DOHH2 (cell line): ENCODE measurements at regions not wholly inside any gene's neighbourhood (a gene's known extent, or its start where the extent isn't known, plus 50 kb on each side); places are given as distances from the start of the nearest gene placed in this dataset.

ENCODE experiments used
- H3F3A ChIP-seq: fragments of 200-600 bp; sonication (generic), shearing (Covaris generic); 2 replicates; pipeline ENCODE4 v1.6.0; 2016; ENCODE audit warnings: antibody characterized with exemption, mild to moderate bottlenecking; ENCODE audit not compliant: control insufficient read depth, insufficient read depth
- H3K27ac ChIP-seq: fragments of 200-600 bp; sonication (generic); 2 replicates; pipeline ENCODE4 v1.5.1; 2014; ENCODE audit warnings: low read depth, mild to moderate bottlenecking, low read length, moderate library complexity
- H3K27me3 ChIP-seq: fragments of 200-600 bp; sonication (generic); 2 replicates; pipeline ENCODE4 v1.6.1; 2014; ENCODE audit warnings: mild to moderate bottlenecking, low read length, mixed read lengths; ENCODE audit not compliant: control insufficient read depth
- H3K36me3 ChIP-seq: fragments of 200-600 bp; sonication (generic); 2 replicates; pipeline ENCODE4 v1.6.1; 2014; ENCODE audit warnings: mild to moderate bottlenecking, low read length, moderate library complexity, mixed read lengths; ENCODE audit not compliant: control insufficient read depth
- H3K4me1 ChIP-seq: fragments of 200-600 bp; sonication (generic); 2 replicates; pipeline ENCODE4 v1.6.1; 2014; ENCODE audit warnings: mild to moderate bottlenecking, low read length, mixed read lengths; ENCODE audit not compliant: control insufficient read depth
- H3K4me2 ChIP-seq: fragments of 200-600 bp; sonication (generic); 2 replicates; pipeline ENCODE4 v1.6.0; 2014; ENCODE audit warnings: mild to moderate bottlenecking, low read length, moderate library complexity
- H3K4me3 ChIP-seq: fragments of 200-600 bp; sonication (generic); 2 replicates; pipeline ENCODE4 v1.5.1; 2014; ENCODE audit warnings: mild to moderate bottlenecking, low read length, mixed read lengths
- H3K79me2 ChIP-seq: fragments of 200-600 bp; sonication (generic); 2 replicates; pipeline ENCODE4 v1.6.1; 2014; ENCODE audit warnings: mild to moderate bottlenecking, low read length, mixed read lengths; ENCODE audit not compliant: control insufficient read depth
- H3K9me2 ChIP-seq: fragments of 200-600 bp; sonication (generic); replicated peaks from 2 replicates; pipeline ENCODE4 v1.6.1; 2014; ENCODE audit warnings: mild to moderate bottlenecking, low read length, mixed read lengths; ENCODE audit not compliant: control insufficient read depth
- H3K9me3 ChIP-seq: fragments of 200-600 bp; sonication (generic); 2 replicates; pipeline ENCODE4 v1.6.1; 2014; ENCODE audit warnings: antibody characterized with exemption, low read length, mixed read lengths; ENCODE audit not compliant: control insufficient read depth, insufficient read depth
- H4K20me1 ChIP-seq: fragments of 200-600 bp; sonication (generic); 2 replicates; pipeline ENCODE4 v1.6.0; 2014; ENCODE audit warnings: low read depth, mild to moderate bottlenecking, antibody characterized with exemption, low read length, moderate library complexity; ENCODE audit not compliant: control insufficient read depth, insufficient read depth
- EZH2phosphoT487 ChIP-seq: fragments of 200-600 bp; sonication (generic); IDR thresholded peaks from 2 replicates; pipeline ENCODE4 v1.6.1; 2017; ENCODE audit warnings: borderline replicate concordance, mild to moderate bottlenecking, antibody characterized with exemption, low read length, moderate library complexity, mixed read lengths
- TF ChIP-seq, protein P1 (sequence below): fragments of 200-600 bp; sonication (generic); IDR thresholded peaks from one replicate; pipeline ENCODE4 v1.5.1; 2014; ENCODE audit warnings: antibody characterized with exemption, mild to moderate bottlenecking, low read depth, low read length; ENCODE audit not compliant: poor library complexity, severe bottlenecking

DNA sequence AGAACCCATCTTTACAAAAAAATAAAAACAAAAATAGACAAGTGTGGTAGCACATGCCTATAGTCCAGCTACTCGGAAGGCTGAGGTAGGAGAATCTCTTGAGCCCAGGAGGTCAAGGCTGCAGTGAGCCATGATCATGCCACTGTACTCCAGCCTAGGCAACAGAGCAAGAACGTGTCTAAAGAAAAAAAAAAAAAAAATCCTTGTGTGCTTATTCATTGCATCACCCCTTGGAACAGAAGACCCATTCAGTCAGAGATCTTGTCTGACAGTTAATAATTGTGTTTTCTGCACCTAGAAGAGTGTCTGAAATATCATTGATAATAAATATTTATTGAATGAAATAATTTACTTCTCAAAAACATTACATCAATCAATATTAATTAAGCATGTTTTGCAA is 97.4 kb upstream of the TBL1X start:
- TF ChIP-seq, protein P1, sequence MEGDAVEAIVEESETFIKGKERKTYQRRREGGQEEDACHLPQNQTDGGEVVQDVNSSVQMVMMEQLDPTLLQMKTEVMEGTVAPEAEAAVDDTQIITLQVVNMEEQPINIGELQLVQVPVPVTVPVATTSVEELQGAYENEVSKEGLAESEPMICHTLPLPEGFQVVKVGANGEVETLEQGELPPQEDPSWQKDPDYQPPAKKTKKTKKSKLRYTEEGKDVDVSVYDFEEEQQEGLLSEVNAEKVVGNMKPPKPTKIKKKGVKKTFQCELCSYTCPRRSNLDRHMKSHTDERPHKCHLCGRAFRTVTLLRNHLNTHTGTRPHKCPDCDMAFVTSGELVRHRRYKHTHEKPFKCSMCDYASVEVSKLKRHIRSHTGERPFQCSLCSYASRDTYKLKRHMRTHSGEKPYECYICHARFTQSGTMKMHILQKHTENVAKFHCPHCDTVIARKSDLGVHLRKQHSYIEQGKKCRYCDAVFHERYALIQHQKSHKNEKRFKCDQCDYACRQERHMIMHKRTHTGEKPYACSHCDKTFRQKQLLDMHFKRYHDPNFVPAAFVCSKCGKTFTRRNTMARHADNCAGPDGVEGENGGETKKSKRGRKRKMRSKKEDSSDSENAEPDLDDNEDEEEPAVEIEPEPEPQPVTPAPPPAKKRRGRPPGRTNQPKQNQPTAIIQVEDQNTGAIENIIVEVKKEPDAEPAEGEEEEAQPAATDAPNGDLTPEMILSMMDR = no peak
- TF ChIP-seq EZH2phosphoT487 = no peak
- Histone ChIP-seq H4K20me1 (no peaks in the 10 kb centered on the region), H3K9me3 (no peaks in the 10 kb centered on the region), H3F3A (no peaks in the 10 kb centered on the region), H3K27ac (no peak overlapping the region), H3K9me2 (no peaks in the 10 kb centered on the region), H3K27me3 (no peaks in the 10 kb centered on the region), H3K4me3 (no peak overlapping the region), H3K4me1 (no peaks in the 10 kb centered on the region), H3K36me3 (no peaks in the 10 kb centered on the region), H3K79me2 (no peaks in the 10 kb centered on the region), H3K4me2 (no peak overlapping the region)

DNA sequence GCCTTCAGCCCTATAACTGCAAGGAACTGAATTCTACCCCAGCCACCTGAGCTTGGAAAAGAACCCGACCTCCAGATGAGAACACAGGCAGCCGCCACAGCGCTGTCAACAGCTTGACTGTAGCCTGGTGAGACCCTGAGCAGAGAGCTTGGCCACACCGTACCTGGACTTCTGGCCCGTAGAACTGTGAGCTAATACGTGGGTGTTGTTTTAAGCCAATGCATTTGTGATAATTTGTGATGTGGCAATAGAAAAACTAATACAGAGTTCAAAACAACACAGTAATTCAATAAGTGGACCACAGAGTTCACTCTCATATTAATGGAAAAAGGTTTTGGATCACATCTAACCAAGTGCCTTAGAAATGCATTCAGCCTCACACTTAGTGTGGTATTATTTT is 96.6 kb upstream of the TBL1X start:
- no peaks in the 10 kb centered on the region for H3F3A ChIP-seq
- no peaks in the 10 kb centered on the region for H3K79me2 ChIP-seq
- H3K4me2 ChIP-seq = no peak overlapping the region
- H3K36me3 ChIP-seq = no peaks in the 10 kb centered on the region
- no peaks in the 10 kb centered on the region for H3K27me3 ChIP-seq
- no peaks in the 10 kb centered on the region for H3K9me2 ChIP-seq
- no peak overlapping the region for H3K4me3 ChIP-seq
- H3K4me1 ChIP-seq = no peaks in the 10 kb centered on the region
- H4K20me1 ChIP-seq = no peaks in the 10 kb centered on the region
- H3K27ac ChIP-seq = no peak overlapping the region
- H3K9me3 ChIP-seq = no peaks in the 10 kb centered on the region
- TF ChIP-seq EZH2phosphoT487 = no peak
- TF ChIP-seq, protein P1 = no peak

DNA sequence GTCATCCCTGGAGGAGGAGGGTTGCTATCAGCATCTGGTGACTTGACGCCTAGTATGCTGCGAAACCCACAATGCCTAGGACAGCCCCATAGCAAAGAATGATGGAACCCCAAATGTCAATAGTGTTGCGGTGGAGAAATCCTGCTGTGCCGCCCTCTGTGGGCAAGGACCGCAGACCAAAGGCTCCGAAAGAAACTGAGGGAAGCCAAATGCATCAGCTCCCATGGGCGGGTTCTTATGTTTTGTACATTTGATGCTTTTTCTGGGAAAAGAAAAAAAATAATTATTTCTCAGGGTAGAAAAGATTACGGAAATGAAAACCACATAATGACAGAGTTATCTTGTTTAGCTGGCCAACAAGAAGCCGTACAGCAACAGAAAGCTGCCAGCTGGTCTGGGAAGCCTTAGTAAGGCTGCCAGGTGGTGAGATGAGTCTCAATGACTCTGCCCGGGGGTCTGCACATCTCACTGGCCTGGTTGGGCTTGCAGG is 95.0 kb upstream of the TBL1X start:
- Histone ChIP-seq H3K4me1 (no peaks in the 10 kb centered on the region), H3K79me2 (no peaks in the 10 kb centered on the region), H3K9me3 (no peaks in the 10 kb centered on the region)

More for the DNA sequence above, 95.0 kb upstream of the TBL1X start:
- Histone ChIP-seq H3K4me2 (no peak overlapping the region), H3K36me3 (no peaks in the 10 kb centered on the region), H3K27ac (no peak overlapping the region), H3F3A (no peaks in the 10 kb centered on the region), H3K4me3 (no peak overlapping the region), H3K27me3 (no peaks in the 10 kb centered on the region), H3K9me2 (no peaks in the 10 kb centered on the region), H4K20me1 (no peaks in the 10 kb centered on the region)
- TF ChIP-seq, protein P1 = no peak
- TF ChIP-seq EZH2phosphoT487 = no peak
